ENCODE measurements at regions not wholly inside any gene's neighbourhood (a gene's known extent, or its start where the extent isn't known, plus 50 kb on each side); places are given as distances from the start of the nearest gene placed in this dataset.

DNA sequence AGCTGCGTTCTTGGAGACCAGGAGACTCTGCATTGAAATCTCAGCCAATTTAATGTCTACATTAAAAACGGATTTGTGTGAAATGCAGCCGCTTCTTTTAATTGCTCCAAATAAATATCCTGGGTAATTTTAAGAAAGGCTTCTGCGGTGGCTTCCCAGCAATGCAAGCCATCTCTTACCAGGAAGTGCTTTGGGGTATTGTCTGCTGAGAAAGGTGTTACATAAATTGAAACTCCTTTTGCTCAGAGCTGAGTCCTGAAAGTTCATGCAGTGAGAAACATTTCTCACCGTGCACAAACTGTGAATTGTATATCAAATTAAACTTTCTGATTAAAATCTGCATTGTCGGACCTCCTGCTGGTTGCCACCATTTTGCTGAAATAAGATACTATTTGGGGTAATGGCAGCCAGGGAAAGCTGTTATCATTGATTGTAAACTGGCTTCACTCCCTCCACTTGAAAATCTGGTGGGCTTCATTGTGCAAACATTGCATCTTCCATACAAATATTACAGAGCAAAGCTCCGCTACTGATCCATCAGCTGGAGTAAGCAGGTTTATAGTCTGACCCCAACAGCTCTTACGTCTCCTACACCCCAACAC lies 59.5 kb downstream of the ZIC5 start:
- FAIRE-seq = no peak
- peaks cover 2% of the 10 kb centered on the region for H3K27me3 ChIP-seq (ENCODE audit: control insufficient read depth, extremely low read depth, insufficient read depth, low read length)

GRCh38 chr13:99911069-99911964 lies 60.2 kb downstream of the ZIC5 start:
- Histone ChIP-seq H3K9me3 (ENCODE audit: control insufficient read depth, low read depth, low read length) (no peaks in the 10 kb centered on the region), H3K4me3 (ENCODE audit: control insufficient read depth in 2 of 3, extremely low read depth in 1 of 3, insufficient read depth in 2 of 3, low read depth in 1 of 3, low read length in 3 of 3) (no peak overlapping the region), H3K79me2 (ENCODE audit: control insufficient read depth, insufficient read depth, low read length) (no peaks in the 10 kb centered on the region), H3K27me3 (ENCODE audit: control insufficient read depth, extremely low read depth, insufficient read depth, low read length) (peaks cover 2% of the 10 kb centered on the region), H3K9ac (ENCODE audit: control insufficient read depth, extremely low read depth, insufficient read depth, low read length) (no peak overlapping the region), H3K4me2 (ENCODE audit: control insufficient read depth, extremely low read depth, insufficient read depth, low read depth, low read length) (no peak overlapping the region), H2AFZ (ENCODE audit: control insufficient read depth, low read length) (no peak overlapping the region), H3K9me1 (ENCODE audit: control insufficient read depth, extremely low read depth, insufficient read depth, low read length) (no peaks in the 10 kb centered on the region), H3K36me3 (ENCODE audit: control insufficient read depth in 2 of 2, extremely low read depth in 1 of 2, insufficient read depth in 2 of 2, low read length in 2 of 2) (no peaks in the 10 kb centered on the region), H3K4me1 (ENCODE audit: control insufficient read depth, extremely low read depth, insufficient read depth, low read length) (no peaks in the 10 kb centered on the region), H3K27ac (ENCODE audit: control insufficient read depth, insufficient read depth, low read length) (no peak overlapping the region), H4K20me1 (ENCODE audit: control insufficient read depth, extremely low read depth, insufficient read depth, low read length) (no peaks in the 10 kb centered on the region)
- dilution Hi-C loops (cut with MboI; ENCODE audit: extremely low pct_ligation_motif_present, low sequenced_read_pairs) = no loop called here
- no peak for FAIRE-seq
- no peak for TF ChIP-seq EZH2 (IDR thresholded peaks at IDR 0.05; ENCODE audit: low read length)
- TF ChIP-seq, protein P1, sequence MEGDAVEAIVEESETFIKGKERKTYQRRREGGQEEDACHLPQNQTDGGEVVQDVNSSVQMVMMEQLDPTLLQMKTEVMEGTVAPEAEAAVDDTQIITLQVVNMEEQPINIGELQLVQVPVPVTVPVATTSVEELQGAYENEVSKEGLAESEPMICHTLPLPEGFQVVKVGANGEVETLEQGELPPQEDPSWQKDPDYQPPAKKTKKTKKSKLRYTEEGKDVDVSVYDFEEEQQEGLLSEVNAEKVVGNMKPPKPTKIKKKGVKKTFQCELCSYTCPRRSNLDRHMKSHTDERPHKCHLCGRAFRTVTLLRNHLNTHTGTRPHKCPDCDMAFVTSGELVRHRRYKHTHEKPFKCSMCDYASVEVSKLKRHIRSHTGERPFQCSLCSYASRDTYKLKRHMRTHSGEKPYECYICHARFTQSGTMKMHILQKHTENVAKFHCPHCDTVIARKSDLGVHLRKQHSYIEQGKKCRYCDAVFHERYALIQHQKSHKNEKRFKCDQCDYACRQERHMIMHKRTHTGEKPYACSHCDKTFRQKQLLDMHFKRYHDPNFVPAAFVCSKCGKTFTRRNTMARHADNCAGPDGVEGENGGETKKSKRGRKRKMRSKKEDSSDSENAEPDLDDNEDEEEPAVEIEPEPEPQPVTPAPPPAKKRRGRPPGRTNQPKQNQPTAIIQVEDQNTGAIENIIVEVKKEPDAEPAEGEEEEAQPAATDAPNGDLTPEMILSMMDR (optimal IDR thresholded peaks at IDR 0.05 in 1 of 3, IDR thresholded peaks at IDR 0.05 in 1 of 3, conservative IDR thresholded peaks at IDR 0.05 in 1 of 3; ENCODE audit: extremely low read depth in 1 of 3, insufficient read depth in 2 of 3, low read length in 3 of 3) = no peak
- no peak for DNase-seq (ENCODE audit: low read depth, low spot score)

More for the DNA sequence above, 59.5 kb downstream of the ZIC5 start:
- dilution Hi-C loops (cut with MboI; ENCODE audit: extremely low pct_ligation_motif_present, low sequenced_read_pairs) = no loop called here
- TF ChIP-seq EZH2 (IDR thresholded peaks at IDR 0.05; ENCODE audit: low read length) = no peak
- TF ChIP-seq, protein P1 (optimal IDR thresholded peaks at IDR 0.05 in 1 of 3, IDR thresholded peaks at IDR 0.05 in 1 of 3, conservative IDR thresholded peaks at IDR 0.05 in 1 of 3; ENCODE audit: extremely low read depth in 1 of 3, insufficient read depth in 2 of 3, low read length in 3 of 3) = no peak
- H3K9ac ChIP-seq (ENCODE audit: control insufficient read depth, extremely low read depth, insufficient read depth, low read length) = no peak overlapping the region
- no peaks in the 10 kb centered on the region for H3K36me3 ChIP-seq (ENCODE audit: control insufficient read depth in 2 of 2, extremely low read depth in 1 of 2, insufficient read depth in 2 of 2, low read length in 2 of 2)
- no peak for DNase-seq (ENCODE audit: low read depth, low spot score)
- H3K9me3 ChIP-seq (ENCODE audit: control insufficient read depth, low read depth, low read length) = no peaks in the 10 kb centered on the region
- no peaks in the 10 kb centered on the region for H4K20me1 ChIP-seq (ENCODE audit: control insufficient read depth, extremely low read depth, insufficient read depth, low read length)
- H3K9me1 ChIP-seq (ENCODE audit: control insufficient read depth, extremely low read depth, insufficient read depth, low read length) = no peaks in the 10 kb centered on the region
- no peak overlapping the region for H3K4me2 ChIP-seq (ENCODE audit: control insufficient read depth, extremely low read depth, insufficient read depth, low read depth, low read length)
- H2AFZ ChIP-seq (ENCODE audit: control insufficient read depth, low read length) = no peak overlapping the region
- no peak overlapping the region for H3K27ac ChIP-seq (ENCODE audit: control insufficient read depth, insufficient read depth, low read length)
- H3K4me3 ChIP-seq (ENCODE audit: control insufficient read depth in 2 of 3, extremely low read depth in 1 of 3, insufficient read depth in 2 of 3, low read depth in 1 of 3, low read length in 3 of 3) = no peak overlapping the region
- no peaks in the 10 kb centered on the region for H3K79me2 ChIP-seq (ENCODE audit: control insufficient read depth, insufficient read depth, low read length)
- H3K4me1 ChIP-seq (ENCODE audit: control insufficient read depth, extremely low read depth, insufficient read depth, low read length) = no peaks in the 10 kb centered on the region
